NCI-H82 treated with DMSO at 0.1 percent for 48 hours (cell line): ENCODE measurements at regions not wholly inside any gene's neighbourhood (a gene's known extent, or its start where the extent isn't known, plus 50 kb on each side); places are given as distances from the start of the nearest gene placed in this dataset.
"Not testable (repeated sequence)": the region's sequence is repeated elsewhere in the genome, so short reads cannot be mapped to it uniquely, and the experiment has no call there.

Experiments used
- DNase-seq: peaks from one replicate; lab custom pipeline; 2025; ENCODE audit not compliant: unreplicated experiment; lab: John Stamatoyannopoulos, UW

DNA sequence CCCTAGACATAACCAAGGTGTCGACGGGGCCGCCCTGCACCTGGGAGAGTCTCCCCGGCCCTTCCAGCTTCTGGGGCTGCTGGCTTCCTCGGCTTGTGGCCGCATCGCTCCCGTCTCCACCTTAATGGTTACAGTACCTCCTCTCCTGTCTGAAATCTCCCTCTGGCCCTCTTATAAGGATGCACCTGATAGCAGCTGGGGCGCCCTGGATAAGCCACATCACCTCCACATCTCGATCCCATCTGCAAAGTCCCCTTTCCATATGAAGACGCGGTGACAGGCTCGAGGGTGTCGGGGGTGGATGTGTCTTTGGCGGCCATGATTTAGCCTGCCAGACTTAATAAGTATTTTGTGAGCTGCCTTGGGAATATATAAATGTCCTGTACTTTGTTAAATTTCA lies 169.0 kb downstream of the NPIPB11 start:
- DNase-seq: not testable (repeated sequence)

DNA sequence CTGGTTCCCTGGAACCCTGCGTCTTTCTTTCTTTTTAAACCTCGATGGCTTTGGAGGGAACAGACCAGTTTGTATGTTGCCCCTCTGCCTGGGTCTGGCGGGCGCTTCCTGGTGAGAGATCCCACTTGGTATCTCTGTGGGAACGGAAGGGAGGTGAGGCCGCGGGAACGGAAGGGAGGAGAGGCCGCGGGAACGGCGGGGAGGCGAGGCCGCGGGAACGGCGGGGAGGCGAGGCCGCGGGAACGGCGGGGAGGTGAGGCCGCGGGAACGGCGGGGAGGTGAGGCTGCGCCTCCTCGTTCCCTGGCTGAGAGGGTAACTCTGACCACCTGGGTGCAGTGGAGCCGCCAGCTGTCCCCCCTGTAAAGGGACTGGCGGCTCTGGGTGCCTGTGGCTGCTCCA lies 169.5 kb downstream of the NPIPB11 start:
- DNase-seq: not testable (repeated sequence)

DNA sequence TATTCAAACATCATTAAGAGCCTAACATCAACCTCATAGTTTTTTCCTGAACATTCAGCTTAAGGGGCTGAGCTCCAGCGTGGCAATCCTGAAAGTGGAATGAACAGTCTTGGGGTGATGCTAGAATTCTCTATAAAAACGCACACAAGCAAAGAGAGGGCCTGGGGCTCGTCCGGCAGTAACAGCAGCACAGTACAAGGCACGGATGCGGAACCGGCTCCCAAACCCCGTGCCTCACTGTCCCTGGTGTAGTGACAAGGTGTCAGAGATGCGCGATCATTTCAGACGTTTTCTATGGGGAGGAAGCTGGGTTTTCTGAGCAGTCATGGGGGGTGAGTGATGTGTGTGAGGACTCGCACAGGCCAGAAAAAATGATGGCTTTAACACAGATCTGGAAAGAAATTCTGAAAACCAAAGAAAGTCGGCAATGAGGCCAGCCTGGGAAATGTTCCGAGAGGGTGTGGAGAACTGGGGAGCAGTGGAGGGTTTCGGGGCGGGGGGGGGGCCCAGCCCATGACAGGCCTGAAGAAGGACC lies 170.6 kb downstream of the NPIPB11 start:
- not testable (repeated sequence) for DNase-seq

DNA sequence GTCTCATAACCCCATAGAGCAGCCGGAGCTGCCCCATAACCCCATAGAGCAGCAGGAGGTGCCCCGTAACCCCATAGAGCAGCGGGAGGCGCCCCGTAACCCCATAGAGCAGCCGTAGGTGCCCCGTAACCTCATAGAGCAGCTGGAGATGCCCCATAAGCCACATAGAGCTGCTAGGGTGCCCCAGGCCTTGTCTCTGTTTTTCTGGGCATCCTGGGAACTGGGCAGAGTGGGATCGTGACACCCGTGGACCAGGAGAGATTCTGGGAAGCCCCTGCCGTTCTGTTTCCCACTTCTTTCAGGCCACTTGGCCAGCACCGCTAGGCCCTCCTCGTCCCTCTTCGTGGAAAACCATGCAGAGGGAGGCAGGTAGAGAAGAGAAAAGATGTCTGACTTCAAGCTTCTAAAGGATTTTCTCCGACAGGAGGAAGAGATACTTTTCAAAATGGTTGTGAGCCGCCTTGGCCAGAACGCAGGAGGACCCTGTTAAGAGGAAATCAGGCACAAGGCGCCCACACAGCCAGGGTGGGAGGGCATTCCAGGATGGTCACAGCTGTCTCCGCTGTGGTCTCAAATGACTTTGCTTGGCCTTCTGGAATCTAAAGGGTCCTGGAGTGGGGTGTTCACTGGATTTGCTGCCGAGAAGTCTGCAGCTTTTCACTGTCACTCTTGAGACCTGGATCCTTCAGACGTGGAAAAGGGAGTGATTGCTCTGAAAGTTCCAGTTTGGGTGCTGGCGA lies 171.8 kb downstream of the NPIPB11 start:
- DNase-seq: not testable (repeated sequence)

DNA sequence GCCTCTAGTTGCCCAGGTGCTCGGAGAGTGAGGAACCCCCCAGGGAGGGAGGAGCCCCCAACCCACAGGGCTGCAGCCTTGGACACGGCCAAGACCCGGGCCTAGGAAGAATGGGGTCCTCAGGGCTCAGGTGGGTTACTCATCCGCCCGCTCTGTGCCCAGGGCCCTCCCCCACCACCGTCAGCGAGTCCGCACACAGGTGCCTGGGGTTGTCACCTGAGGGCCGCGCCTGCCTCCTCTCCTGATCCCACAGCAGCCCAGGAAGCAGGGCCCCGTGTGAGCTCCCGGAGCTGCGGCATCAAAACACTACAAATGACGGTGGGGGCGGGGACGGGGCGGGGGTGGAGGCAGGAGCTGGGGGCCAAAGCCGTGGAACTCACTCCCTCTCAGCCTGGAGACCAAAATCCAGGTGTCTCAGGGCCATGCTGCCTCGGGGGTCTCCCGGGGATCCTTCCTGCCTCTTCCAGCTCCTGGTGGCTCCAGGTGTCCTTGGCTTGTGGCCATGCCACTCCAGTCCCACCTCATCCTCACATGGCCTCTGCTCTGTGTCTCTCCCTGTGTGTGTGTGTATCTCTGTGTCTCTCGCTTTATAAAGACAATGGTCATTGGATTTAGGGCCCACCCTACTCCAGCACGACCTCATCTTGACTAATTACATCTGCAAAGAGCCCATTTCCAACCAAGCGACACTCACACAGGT lies 172.7 kb downstream of the NPIPB11 start:
- DNase-seq: not testable (repeated sequence)

DNA sequence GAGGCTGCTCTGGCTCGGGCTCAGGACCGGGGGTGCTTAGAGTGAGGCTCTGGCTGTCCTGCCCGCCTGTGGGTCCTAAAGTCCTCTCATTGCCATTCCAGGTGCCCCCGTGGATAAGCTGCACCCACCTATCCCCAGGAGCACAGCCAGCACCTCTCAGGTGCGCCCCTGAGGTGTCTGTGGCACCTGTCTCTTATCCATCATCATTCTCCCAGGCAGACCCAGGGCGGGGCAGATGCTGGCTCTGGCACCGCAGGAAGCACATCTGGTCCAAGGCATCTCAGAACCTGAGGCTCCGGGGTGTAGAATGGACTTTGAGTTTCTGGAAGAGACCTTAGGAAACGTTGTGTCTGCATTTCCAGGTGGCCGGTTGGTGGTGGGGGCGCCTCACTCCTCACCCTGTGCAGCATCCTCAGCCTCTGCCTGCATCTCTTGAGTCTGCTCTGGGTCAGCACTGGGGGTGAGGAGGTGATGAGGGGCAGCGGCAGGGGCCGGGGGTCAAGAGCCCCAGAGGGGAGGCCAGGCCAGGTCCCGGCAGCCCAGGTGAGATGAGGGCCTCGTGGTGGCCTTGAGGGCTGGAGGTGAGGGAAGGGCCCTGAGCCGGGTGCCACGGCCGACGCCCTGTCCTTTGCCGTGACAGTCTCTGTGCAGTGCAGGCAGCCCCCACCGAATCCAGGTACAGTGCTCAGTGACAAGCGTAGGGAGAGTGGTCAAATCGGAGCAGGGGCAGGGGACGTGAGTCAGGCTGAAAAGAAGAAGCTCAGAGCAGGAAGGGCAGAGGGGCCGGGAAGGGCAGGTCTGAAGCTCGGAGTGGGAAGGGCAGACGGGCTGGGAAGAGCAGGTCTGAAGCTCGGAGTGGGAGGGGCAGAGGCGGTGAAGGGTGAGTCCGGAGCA lies 173.5 kb downstream of the NPIPB11 start:
- DNase-seq: no peak

DNA sequence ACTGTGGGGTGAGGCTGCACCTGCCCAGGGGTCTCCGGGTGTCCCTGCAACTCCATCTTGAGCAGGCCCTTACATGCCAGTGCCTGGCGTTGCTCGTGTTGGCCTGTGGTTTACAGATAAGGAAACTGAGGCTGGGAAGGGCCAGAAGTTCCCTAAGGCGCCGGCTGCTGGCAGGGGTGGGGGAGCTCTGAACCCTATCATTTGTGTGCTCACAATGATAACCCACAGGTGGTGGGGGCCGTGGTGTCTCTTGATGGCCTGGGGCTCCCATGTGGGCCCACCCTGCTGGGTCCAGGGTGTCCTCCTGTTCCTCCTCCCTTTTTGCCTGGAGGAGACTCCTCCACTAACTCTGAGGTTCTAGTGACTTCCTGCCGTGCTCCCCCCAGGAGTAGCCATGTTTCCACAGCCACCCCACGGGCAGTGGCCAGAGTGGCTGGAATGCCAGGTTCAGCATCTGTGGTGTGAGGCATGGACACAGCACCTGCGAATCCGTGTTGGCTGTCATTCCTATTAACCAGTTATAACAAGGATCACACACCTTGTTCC lies 174.3 kb downstream of the NPIPB11 start:
- DNase-seq: not testable (repeated sequence)

DNA sequence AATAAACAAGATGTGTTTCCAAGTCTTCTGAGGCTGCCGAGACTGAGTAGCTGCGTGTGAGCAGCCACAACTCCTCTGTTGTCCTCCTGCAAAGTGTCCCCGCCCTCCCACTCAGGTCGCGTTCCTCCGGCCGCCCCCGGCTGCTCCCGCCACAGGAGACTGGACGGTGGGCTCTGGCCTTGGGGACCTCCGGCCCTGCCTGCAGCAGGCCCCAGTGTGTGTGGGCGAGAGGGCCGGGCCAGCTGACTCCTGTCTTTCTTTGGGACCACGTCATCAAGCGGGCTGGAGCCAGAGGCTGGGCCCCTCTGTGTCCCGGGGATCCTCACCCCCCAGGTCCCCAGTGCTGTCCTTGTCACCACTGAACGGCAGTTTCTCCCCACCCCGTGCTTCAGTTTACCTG lies 175.3 kb downstream of the NPIPB11 start:
- no peak for DNase-seq

DNA sequence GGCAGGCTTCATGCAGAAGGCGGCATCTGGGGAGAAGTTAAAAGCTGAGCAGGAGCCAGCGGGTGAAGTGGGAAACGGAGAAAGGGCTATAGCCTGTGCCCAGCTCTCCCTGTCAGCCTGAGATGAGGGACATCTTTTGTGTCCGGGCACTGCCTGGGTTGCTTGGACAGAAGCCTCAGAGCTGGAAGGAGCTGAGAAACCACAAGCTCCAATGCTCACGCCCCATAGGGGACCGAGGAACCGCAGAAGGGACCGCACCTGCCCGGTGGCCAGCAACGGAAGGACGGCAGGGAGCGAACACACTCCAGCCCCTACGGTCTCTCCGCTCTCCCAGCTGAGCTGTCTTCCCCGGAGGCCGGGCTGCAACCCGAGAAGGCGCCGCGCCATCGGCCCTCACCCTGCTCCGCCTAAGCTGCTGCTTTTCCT lies 175.8 kb downstream of the NPIPB11 start:
- no peak for DNase-seq

DNA sequence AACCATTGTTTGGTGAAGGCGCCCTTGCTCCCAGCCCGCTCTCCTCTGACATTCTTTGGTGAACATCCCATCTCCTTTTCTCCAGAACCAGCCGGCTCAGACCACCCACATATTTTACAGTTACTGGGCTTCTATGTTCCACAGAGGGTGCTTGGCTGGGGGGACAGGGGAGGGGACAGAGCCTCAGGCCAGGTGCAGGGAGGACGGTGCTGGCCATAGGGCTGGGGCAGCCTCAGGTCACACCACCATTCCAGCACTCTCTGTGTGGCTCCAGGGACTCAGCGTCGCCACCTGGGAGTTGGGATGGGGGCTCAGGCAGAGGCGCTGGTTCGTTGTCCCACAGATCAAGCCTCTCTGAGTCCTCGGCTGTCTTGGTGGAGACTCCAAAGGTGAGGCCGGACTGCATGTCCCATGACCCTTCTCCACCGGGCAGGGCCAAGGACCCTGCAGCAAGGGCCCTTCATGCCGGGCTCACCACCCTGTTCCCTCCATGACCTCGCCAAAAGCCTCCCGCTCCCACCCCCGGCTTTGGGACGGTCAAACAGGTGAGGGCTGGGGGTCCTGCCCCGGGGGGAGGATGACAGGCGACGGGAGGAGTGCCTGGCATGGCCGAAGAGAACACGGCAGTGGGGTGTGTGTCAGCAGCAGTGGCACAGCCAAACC lies 176.4 kb downstream of the NPIPB11 start:
- not testable (repeated sequence) for DNase-seq

DNA sequence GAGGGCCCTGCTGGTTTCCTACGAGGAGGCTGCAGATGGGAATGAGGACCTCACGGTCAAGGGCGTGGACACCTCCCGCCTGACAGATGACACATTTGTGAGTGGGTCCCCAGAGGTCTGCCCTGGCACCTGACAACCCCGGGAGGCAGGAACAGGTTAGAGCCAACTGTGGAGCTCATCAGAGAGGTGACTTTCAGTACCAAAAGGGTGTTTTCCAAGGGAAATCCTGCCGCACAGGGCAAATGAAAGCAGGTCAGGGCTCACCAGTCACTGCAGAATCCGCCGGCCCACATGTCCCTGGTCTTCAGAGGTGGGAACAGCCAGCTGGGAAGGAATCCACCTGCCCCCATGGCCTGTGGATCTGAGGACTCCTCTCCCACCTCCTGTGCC lies 176.9 kb downstream of the NPIPB11 start:
- not testable (repeated sequence) for DNase-seq

DNA sequence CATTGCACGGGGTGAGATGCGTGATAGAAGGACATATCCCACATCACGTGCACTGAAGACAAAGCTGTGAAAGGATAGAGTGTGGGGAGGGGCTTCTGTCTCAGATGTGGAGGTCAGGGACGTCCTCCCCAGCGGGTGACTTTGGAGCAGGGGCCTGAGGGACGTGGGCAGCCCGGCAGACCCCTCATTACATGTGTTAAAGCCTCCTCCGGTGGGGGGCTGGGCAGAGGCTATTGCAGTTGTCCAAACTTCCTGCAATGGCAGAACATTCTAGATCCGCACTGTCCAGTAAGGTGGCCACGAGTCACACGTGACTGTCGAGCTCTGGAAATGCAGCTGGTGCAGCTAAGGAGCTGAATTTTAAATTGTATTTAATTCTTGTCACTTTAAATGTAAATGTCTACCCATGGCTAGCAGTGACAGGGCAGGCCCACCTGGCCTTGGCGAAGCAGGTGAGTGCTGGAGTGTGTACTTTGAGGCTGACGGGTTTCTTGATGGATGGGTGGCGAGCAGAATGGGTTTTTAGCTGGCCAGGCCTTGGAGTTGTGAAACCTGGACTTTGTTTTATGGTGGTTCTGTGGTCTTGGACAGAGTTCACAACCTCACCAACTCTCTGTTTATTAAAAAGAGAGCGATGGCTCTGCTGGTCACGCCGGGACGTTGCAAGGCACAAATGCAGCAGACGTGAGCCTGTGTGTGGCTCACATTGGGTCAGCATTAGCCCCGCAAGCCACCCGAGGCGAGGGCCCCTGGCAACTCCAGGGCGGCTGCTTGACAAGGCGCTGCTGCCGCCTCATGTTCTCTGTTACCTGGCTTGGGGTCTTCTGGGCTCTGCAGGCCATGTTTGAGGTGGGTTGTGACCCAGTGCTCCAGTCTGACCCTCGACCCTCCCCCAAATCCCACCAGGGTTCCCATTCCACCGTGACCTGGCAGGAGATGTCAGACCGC lies 177.6 kb downstream of the NPIPB11 start:
- DNase-seq: not testable (repeated sequence)

DNA sequence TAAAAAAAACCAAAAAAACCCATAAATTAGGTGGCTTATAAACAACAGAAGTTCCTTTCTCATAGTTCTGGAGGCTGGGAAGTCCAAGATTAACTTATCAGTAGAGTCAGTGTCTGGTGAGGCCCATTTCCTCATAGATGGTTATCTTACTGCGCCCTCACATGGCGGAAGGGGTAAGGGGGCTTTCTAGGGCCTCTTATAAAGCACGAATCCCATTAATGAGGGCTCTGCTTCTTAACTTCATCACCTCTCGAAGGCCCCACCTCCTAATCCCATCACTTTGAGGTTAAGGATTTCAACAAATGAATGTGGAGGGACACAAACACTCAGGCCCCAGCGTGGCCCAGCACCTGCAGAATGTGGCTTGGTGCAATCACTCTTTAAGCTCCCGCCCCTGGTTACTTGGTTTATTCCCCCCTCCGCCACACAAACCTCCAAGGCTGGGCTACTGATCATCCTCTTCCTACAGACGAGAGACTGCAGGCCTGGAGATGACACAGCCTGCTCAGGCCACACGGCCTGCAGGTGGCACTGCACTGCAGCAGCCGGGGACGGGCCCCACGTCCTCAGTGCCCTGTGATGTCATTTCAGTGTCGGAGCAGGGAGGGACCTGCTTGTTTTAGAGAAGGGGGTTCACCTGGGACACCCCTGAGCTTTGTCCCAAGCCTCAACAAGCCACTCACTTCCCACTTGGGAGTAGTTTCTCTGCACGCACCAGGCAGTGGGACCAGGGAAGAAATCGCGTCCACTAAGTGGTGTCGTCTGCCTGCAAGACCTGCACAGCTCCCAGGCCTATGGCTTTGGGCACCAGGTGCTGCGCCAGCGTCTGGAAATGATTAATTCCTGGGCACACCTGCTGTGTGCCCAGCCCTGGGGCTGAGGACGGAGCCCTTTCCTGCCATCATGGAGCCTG lies 178.5 kb downstream of the NPIPB11 start:
- not testable (repeated sequence) for DNase-seq

DNA sequence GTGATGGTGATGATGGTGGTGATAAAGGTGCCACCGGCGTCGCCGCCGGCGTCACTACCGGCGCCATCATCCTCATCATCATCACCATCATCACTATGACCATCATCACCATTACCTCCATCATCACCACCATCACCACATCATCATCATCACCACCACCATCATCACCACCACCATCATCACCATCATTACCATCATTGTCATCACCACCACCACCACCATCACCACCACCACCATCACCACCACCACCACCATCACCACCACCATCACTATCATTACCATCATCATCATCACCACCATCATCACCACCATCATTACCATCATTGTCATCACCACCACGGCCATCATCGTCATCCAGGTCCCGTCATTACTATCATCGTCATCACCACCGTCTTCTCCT lies 179.7 kb downstream of the NPIPB11 start:
- no peak for DNase-seq

DNA sequence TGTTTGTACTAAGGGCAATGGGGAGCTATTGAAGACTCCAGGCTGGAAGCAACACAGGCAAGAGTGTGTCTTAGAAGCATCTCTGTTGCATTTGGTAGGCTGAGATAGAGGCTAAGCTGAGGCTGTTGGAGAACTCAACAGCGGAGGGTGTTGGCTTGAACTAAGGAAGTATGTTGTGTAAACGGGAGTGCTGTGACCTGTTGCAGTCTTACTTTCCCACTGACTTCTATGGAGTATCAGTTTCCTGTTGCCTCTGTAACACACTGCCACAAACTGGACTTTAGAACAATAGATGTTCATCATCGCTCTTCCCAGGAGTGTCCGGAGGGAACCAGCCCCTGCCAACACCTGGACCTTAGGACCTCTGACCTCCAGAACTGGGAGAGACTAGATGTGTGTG lies 181.8 kb downstream of the NPIPB11 start:
- DNase-seq: not testable (repeated sequence)

DNA sequence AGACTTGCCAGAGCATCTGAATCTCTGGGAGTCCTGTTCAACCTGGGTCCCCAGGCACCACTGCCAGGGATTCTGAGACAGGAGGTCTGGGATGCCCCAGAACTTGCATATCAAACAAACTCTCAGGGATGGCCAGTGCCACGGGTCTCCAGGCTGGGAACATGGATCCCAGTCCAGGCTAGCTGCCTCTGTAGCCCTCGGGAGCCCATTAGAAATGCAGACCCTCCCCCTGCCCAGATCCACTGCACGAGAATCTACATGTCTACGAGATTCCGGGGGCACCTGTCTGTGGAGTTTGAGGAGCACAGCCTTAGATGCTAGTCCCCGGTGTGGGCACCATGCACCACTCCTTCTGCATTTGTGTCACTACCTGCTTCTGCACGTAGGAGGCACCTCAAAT lies 183.9 kb downstream of the NPIPB11 start:
- DNase-seq: not testable (repeated sequence)

DNA sequence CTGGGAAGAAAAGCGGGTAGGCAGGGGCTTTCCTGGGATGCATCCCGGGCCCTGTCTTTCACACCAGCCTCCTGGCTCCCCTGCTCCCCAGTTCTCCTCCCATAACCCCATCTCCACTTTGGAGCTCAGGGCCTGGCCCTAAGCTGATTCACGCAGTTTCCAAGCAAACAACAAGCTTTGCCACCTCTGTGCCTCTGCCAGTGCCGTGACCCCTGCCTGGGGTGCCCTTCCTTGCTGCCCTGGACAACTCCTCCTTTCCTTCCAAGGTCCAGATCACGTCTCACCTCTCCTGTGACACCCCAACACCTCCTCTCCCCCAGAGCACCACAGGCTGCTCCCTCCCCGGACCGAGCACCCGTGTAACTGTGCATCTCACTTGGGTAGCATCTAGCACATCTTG lies 184.5 kb downstream of the NPIPB11 start:
- not testable (repeated sequence) for DNase-seq

DNA sequence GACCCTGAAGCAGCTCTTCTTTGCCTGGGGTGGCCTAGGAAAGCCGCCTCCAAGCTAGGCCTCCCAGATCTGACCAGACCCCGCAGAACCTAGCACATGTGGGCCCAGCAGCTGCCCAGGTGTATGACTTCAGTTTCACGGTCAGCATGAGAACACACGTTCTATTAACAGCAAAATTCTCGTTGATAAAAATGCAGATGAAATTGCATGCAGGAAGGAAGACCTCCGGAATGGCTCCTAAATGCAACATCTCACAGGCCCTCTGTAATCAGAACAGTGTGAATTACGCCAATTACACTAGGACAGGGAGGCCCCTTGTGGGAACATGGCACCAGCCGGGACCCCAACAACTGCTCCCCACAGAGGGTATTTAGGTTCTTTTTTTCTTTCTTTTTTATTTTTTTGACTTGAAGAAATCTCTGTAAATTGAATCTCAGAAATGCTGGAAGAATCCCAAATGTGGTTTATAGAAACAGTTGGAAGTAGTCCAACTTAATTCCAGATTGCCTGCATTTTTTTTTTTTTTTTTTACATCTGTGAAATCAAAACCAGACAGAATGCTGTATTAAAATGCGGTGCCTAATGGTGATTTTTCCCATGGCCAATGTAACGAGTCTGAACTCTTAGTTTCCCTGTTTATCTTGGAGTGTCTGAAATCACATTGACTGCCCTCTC lies 185.1 kb downstream of the NPIPB11 start:
- DNase-seq: not testable (repeated sequence)
